NCI-H1417 (cell line): ENCODE measurements at regions not wholly inside any gene's neighbourhood (a gene's known extent, or its start where the extent isn't known, plus 50 kb on each side); places are given as distances from the start of the nearest gene placed in this dataset.

ENCODE experiments used
- DNase-seq, 3 experiments: peaks; one replicate each; lab custom pipeline; 2025; lab: John Stamatoyannopoulos, UW

DNA sequence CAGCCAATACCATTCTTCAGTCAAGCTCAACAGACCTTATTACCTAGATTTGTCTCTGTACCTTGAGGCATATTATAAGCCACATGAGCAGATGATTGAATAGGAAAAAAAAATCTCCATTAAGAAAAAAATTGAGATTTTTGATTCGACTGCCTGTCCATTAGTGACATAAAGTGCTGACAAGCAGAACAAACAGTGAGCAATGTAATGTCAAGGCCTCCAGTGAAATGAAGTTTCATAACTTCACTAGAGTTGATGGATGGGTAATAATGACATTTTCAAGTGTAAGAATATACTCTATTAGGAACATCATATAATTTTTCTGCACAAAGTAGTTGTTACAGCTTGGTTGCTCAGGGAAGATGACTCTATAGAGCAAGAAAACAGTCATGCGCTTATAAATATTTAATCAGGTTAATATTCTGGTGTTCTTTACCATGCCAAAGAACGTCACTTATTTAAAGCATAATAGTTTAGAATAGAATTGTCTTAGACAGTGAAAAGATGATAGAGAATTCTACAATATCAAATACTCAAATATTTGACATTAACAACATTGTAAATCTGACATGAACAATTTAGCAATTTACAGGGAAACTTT is 783.7 kb downstream of the EPHA7 start:
- DNase-seq, result no peak

DNA sequence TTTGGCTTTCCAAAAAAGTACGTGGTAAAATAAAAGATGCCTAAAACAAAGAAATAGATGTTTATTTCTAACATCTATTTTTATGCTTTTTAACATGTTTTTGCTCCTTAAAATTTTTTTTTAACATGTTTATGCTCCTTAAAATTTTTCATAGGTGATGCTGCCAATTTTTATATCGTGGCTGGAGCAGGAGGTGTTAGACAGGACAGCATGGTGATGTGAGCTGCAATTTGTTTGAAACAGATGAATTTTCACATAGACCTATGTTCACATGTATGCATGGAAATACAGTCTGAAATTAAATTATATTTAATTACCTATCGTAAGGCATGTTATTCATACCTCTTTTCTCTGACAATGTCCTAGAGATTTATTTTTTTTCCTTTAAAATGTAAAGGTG is 784.8 kb downstream of the EPHA7 start:
- DNase-seq, result no peak

DNA sequence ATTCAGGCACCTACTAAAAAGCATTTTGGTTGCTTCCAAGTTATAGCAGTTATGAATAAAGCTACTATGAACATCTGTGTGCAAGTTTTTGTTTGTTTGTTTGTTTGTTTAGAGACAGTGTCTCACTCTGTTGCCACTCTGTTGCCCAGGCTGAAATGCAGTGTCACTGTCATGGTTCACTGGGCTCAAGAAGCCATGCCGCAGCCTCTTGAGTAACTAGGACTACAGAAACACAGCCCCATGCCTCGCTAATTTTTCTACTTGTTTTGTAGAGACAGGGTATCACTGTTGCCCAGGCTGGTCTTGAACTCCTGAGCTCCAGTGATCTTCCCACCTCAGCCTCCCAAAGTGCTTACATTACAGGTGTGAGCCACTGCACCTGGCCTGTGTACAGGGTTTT is 795.9 kb downstream of the EPHA7 start:
- DNase-seq, result peak in 1 of 3 experiments; percentile 15

GRCh38 chr6:92617721-92618120 is 801.6 kb downstream of the EPHA7 start:
- DNase-seq, result no peak

GRCh38 chr6:92608751-92609150 is 810.6 kb downstream of the EPHA7 start:
- DNase-seq, result peak in 1 of 3 experiments; percentile 9

GRCh38 chr6:92593201-92593600 is 826.2 kb downstream of the EPHA7 start:
- no peak for DNase-seq

DNA sequence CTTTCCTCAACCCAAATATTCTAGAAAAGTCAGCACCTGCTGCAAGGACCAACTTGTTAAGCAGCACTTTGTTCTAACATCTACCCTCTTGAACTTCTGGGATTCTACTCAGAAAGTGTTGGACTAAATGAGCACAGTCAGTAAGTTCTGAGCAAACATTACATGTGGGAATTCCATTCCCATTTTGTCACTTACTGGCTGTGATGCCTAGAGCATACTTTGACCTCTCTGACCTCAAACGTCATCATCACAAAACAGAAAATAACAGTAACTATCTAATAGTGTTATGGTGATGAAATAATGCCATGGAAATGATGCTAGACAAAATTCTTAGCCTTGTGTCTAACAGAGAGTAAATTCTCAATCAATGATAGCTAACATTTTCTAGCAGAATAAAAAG is 829.4 kb downstream of the EPHA7 start:
- no peak for DNase-seq

DNA sequence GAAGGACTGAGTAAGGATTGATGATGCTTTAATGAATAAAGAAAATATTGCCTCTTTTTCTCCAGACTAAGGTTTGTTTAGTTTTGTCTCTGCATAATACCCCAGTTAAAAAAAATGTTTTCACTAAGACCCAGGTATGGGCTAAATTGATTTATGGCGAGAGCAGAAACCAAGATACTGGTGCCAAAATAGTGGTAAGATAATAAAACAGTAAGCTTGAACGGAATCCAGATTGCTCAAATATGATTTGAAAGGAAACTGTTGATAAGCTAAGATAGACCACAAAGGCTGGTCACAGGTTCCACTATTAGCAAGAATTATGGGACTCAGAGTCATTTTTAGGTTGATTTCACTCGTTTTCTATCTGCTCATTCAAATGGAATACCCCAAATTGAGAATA is 831.2 kb downstream of the EPHA7 start:
- no peak for DNase-seq

DNA sequence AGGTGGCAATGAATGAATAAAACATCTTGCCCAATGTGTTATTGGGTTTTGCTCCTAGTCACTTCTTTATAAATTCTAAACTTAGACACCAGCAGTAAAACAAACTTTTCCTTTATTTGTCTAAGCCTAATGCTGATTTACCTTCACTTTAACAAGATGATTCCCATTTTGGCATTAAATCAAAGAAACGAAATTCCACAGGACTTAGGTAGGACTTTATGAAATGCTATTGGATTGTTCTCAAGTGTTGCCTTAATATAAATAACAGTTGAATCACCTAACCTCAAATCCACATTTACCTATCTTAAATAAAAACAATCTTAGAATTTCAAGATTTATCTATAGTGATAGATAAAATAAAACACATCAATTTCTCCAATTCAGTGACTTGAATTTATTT is 831.8 kb downstream of the EPHA7 start:
- no peak for DNase-seq

GRCh38 chr6:92586236-92586977 is 833.0 kb downstream of the EPHA7 start:
- DNase-seq, result no peak

DNA sequence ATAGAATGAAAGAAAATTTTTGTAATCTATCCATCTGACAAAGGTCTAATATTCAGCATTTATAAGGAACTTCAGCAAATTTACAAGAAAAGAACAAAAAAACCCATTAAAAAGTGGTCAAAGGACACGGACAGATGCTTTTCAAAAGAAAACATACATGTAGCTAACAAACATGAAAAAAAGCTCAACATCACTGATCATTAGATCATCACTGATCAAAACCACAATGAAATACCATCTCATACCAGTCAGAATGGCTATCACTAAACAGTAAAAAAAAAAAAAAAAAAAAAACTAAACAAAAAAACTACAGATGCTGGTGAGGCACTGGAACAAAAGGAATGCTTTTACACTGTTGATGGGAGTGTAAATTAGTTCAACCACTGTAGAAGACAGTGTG is 837.1 kb downstream of the EPHA7 start:
- DNase-seq, result no peak

DNA sequence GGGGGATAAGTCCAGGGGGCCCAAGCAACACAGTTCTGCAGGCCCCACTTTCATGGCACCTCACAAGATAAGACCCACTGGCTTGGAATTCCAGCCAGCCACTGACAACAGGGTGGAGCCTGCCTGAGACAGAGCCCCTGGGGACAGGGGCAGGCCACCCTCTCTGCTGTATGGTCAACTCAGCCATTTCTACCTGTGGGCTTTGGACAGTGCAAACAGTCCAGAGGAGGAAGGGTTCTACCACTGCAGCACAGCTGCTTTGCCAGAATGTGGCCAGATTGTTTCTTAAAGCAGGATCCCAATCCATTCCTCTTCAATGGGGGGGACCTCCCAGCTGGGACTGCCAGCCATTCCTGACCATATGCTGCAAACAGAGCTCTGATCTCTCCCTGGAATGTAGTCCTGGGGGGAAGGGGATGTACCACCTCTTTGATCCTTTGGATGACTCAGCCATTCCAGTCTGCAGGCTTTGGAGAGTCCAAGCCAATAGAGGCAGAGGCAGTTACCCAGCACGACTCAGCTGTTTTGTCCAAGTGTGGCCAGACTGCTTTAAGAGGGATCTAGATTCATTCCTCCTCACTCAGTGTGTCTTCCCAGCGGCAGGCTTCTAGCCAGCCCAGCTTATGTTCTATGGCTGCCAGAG is 842.2 kb downstream of the EPHA7 start:
- DNase-seq, result no peak

- DNase-seq, result no peak
Observed at GRCh38 chr6:92568541-92568940, 850.8 kb downstream of the EPHA7 start.

GRCh38 chr6:92566632-92567031 is 852.7 kb downstream of the EPHA7 start:
- DNase-seq, result no peak

DNA sequence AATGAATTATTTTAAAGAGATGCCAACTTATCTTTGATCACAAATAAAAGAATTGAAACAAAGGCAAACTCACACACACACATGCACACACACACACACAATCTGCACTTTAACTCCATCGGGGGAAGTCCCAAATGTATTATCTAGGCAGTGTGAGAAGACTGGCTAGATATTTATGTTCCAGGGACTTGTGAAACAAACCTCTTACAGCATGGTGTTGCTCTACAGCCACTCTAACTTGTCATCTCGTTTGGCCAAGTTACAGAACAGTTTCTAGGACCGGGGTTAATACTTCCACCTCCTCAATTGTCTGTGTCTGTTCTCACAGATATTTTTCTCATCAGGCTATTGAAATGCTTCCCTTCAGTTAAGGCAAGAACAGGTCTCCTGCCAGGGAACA is 855.0 kb downstream of the EPHA7 start:
- no peak for DNase-seq

DNA sequence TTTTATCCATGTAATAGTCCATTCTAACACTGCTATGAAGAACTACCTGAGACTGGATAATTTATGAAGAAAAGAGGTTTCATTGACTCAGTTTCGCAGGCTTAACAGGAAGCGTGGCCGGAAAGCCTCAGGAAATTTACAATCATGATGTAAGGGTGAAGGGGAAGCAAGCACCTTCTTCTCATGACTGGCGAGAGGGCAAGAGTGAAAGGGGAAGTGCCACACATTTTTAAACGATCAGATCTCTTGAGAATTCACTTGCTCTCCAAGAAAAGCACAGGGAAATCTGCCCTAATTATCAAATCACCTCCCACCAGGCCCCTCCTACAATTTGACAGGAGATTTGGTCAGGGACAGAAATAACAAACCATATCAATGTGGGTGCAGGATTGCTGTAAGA is 859.7 kb downstream of the EPHA7 start:
- DNase-seq, result no peak

DNA sequence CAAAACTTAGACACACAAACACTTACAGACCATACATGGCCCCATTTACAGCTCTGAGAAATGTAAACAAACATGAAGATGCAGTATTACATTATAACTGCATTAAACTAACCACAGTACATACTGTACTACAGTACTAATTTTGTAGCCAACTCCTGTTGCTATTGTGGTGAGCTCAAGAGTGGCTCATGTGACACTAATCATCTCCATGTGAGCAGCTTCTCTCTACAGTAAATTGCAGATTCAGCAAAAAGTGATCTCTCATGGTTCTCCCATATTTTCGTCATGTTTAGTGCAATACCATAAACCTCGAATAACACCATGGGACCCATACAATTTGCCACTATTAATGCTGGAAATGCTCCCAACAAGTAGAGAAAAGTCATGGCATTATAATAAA is 860.4 kb downstream of the EPHA7 start:
- DNase-seq, result peak in 1 of 3 experiments; percentile 52

GRCh38 chr6:92550501-92550900 is 868.9 kb downstream of the EPHA7 start:
- no peak for DNase-seq

GRCh38 chr6:92545861-92546260 is 873.5 kb downstream of the EPHA7 start:
- no peak for DNase-seq

- DNase-seq, result no peak
Observed at GRCh38 chr6:92541448-92542060, 877.8 kb downstream of the EPHA7 start.

- DNase-seq, result no peak
Observed at GRCh38 chr6:92538926-92539325, 880.4 kb downstream of the EPHA7 start.

GRCh38 chr6:92538275-92538674 is 881.1 kb downstream of the EPHA7 start:
- DNase-seq, result peak in 1 of 3 experiments; percentile 11

- DNase-seq, result no peak
Observed at GRCh38 chr6:92534109-92534508, 885.2 kb downstream of the EPHA7 start.
